GM19324 (cell line): ENCODE measurements at regions not wholly inside any gene's neighbourhood (a gene's known extent, or its start where the extent isn't known, plus 50 kb on each side); places are given as distances from the start of the nearest gene placed in this dataset.

ENCODE experiments used
- ATAC-seq: cut with Tn5 transposase; IDR thresholded peaks from one replicate; pipeline ENCODE4 v1.9.1; 2021; ENCODE audit warnings: mild to moderate bottlenecking, moderate library complexity; ENCODE audit not compliant: unreplicated experiment, low FRiP score

DNA sequence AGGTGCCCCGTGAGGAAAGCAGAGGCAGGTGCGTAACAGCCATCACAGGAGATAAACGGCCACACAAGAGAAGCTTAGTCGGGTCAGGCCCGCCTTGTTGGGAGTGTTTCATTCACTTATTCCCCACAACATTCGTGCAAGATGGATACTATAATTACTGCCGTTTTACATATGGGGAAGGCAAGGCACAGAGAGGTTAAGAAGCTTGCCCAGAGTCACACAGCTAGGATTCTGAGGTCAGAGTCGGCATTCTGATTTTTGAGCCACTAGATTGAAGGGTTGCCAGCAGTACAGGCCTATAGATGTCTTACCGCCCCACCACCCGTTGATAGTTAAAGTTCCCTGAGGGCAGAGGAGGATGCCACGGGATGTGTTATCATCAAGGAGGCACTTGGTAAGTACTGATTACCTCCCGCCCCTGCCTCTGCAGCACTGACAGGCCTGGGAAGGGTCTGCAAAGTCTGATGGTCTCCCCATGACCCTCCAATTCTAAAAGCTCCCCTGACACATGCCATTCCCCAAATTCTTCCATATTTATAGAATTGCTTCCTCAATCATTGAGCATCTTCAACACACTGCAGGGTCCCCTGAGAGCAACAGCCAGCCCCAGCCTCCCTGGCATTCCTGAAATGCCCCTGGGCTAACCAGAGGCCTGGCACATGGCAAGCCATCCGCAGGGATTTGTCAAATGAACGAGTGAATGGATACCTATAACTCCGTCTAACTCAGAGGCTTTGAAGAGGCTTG is 74.7 kb upstream of the CLDN14 start:
- ATAC-seq, result no peak

DNA sequence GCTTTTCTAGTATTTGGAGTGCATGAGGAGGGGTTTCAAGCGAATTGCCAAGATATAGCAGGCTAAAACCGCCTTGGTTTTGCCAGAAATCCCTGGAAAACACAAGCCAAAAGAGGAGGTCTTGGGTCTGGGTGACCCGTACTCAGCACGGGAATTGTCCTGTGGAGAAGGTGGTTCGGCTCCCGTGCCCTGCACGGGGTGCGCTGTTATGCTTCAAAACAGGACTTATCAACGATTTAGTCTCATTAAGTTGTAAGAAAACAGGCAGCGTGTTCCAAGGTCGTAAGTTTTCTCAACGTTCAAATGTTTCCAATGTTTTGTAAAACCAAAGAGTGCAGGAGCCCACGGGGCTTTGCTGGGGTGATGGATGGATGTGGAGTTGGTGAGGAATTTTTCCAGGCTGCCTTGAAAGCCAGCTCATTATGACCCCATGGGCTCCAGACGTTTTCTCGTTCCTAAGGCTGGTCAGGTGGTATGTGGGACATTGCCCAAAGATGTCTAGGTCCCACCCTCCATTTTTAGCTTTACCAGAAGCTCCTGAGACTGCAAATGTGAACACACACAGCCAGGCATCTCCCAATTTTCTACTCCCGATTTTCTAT is 75.4 kb upstream of the CLDN14 start:
- ATAC-seq, result no peak

DNA sequence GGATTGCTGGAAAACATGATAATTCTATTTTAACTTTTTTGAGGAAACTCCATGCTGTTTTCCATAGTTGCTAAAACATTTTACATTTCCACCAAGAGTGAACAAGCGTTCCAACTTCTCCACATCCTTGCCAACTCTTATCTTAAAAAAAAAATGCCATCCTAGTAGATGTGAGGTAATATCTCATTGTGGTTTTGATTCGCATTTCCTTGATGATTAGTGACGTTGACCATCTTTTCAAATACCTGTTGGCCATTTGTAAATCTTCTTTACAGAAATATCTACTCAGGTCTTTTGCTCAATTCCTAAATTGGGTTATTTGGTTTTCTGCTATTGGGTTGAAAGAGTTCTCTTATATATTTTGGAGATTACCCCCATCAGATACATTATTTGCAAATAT is 77.4 kb upstream of the CLDN14 start:
- ATAC-seq, result no peak

- no peak for ATAC-seq
Measured at GRCh38 chr21:36560933-36561575, 81.1 kb upstream of the CLDN14 start.

DNA sequence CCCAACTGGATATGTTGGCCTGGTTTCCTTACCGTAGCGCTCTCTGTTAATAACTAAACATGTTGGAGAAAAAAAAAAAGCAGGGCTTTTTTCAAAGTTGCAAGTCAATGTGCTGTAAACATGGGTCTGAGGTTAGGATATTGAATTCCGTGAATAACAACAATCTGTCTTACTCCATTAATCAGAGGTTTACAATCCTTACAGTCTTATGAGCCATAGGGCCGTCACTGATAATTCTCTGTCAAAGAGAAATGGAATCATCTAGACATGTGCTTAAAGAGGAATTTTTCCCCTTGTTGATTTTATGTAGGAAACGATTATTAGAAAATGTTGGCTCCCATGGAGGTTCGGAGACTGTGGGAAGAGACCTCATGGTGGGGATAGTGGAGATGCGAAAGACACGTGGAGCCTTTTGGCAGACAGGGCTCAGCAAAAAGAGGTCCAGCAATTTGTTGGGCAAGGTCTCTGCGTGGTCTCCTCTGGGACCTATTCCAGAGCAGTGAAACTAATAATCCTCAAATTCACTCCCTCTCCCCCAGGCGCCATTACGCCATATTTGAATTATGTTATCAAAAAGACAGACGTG is 83.5 kb upstream of the CLDN14 start:
- no peak for ATAC-seq

DNA sequence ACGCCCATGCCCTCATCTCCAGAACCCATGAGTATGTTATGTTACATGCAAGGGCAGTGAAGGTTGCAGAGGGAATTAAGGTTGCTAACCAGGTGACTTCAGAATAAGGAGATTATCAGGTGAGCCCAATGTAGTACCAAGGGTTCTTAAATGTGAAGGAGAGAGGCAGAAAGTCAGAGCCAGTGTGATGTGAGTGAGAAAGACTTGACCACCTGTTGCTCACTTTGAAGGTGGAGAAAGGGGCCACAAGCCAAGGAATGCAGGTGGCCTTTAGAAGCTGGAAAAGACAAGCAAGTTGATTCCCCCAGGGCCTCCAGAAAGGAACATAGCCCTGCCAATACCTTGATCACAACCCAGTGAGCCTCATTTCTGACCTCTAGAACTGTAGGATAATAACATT is 84.7 kb upstream of the CLDN14 start:
- ATAC-seq, result no peak

GRCh38 chr21:36565540-36565939 is 85.6 kb upstream of the CLDN14 start:
- ATAC-seq, result no peak

DNA sequence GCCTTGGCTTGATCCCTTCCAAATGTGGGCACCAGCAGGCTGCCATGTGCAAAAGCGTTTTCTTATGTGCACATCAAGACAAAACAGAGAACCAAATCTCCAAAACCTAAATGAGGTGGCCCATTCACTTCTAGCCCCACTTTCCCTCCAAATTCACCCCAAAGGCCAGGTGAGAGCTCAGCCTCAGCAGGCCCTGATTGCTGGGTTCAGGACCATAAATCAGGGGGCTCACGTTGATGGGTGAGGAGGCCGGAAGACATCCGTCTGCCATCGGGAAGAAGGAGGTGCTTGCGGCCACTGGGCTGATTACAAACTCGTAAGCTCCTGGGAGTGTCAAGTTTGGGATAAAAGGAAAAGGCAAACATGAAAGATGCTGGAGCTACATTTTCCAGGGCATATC is 86.7 kb upstream of the CLDN14 start:
- ATAC-seq, result no peak

- no peak for ATAC-seq
Measured at GRCh38 chr21:36567216-36567885, 87.4 kb upstream of the CLDN14 start.

- ATAC-seq, result no peak
Measured at GRCh38 chr21:36569511-36569910, 89.6 kb upstream of the CLDN14 start.

GRCh38 chr21:36571556-36571955 is 91.6 kb upstream of the CLDN14 start:
- no peak for ATAC-seq

GRCh38 chr21:36572039-36572438 is 92.1 kb upstream of the CLDN14 start:
- ATAC-seq, result no peak

DNA sequence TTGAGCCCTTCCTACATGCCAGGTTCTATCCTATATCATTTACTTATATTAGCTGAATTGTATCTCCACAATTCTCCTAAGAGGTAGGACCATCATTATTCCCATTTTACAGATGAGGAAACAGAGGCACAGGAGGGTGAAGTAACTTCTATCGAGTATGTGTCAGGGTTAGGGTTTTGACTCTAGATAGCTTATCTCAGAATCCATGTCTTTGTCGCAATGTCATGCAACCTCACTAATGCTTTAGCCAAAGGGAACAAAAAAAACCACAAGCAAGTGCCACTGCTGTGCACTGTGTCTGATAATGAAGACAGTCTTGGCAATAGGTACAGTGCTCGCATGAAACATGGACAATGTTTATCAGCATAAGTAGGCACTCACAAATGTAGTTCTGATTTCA is 95.4 kb upstream of the CLDN14 start:
- no peak for ATAC-seq

DNA sequence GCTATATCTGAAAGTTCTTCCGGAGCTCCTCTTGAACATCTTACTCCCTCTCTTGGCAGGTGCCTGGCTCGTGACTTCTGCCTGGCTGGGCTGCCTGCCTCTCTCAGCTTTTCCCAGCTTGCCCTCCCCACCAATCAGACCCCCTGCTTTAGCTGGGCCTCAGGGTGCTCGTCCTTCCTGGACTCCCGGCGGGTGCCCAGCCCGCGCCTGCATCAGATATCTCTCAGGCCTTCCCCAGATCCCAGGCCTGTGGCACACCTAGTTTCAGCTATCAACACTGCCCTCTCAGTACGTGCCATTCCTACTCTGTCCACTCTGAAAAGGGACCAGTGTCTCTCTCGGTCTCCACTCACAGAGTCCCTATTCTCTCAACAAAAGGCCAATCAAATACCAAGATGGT is 96.5 kb upstream of the CLDN14 start:
- no peak for ATAC-seq

- no peak for ATAC-seq
Measured at GRCh38 chr21:36579898-36580297, 100.0 kb upstream of the CLDN14 start.

GRCh38 chr21:36582271-36582670 is 102.3 kb upstream of the CLDN14 start:
- ATAC-seq, result no peak

DNA sequence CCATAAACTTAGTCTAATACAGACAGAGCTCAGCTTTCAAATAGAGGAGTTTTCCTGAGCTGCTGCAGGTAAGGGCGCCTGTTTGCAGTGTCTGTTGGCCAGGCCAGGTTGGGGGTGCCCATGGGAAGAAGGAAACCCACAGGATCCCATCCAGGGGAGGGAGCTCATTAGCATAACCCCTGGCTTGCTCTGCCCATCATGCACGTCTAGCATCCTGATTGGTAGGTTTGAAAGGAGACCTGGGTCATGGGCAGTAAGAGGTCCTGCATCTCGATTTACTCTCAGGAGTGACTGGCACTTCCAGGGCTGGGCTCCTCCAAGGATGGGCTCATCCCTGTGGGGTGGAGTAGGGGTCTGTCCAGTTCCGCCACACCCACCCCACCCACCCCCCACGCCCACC is 103.7 kb upstream of the CLDN14 start:
- no peak for ATAC-seq

GRCh38 chr21:36584980-36585940 is 105.3 kb upstream of the CLDN14 start:
- ATAC-seq, result no peak

GRCh38 chr21:36587388-36587787 is 107.5 kb upstream of the CLDN14 start:
- ATAC-seq, result no peak
